Activated CD8-positive, alpha-beta memory T cell treated with anti-CD3 and anti-CD28 coated beads for 48 hours (primary cell): ENCODE measurements at regions not wholly inside any gene's neighbourhood (a gene's known extent, or its start where the extent isn't known, plus 50 kb on each side); places are given as distances from the start of the nearest gene placed in this dataset.
"Not testable (repeated sequence)": the region's sequence is repeated elsewhere in the genome, so short reads cannot be mapped to it uniquely, and the experiment has no call there.

Experiments used
- DNase-seq, 3 experiments: peaks; one replicate each; pipeline ENCODE4 v3.0.0-alpha.2; 2020; ENCODE audit warnings: low read depth in 2 of 3, low spot score in 2 of 3

- DNase-seq: no peak
Observed at GRCh38 chr12:59055204-59055860, 135.0 kb upstream of the LRIG3 start.

DNA sequence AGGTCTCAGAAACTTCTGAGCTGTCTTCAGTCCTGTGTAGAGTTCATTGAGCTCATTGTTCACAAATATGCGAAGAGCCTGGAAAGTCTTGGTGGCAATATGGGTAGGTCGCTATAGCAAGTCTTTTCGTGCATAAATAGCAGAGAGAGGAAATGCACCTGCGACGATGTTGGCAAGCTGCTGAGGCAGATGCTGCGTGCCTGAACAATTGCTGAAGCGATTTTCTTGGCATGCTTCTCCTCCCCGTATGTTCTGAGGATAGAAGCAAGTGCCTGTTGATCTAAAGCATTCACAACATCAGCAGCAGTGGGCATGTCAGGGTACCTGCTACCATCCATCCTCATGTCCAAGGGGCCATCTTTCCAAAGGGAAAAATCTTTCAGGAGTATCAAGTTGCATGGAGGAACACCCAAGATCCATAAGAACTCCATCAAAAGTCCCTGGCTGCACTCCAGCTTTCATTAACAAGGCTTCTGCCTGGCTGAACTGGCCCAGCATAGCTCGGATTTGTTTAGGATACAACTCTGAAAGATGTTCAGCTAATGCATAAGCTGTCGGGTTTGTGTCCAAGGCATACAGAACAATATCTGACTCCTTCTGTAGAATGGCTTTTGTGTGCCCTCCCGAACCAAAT, 133.1 kb upstream of the LRIG3 start:
- not testable (repeated sequence) for DNase-seq

DNA sequence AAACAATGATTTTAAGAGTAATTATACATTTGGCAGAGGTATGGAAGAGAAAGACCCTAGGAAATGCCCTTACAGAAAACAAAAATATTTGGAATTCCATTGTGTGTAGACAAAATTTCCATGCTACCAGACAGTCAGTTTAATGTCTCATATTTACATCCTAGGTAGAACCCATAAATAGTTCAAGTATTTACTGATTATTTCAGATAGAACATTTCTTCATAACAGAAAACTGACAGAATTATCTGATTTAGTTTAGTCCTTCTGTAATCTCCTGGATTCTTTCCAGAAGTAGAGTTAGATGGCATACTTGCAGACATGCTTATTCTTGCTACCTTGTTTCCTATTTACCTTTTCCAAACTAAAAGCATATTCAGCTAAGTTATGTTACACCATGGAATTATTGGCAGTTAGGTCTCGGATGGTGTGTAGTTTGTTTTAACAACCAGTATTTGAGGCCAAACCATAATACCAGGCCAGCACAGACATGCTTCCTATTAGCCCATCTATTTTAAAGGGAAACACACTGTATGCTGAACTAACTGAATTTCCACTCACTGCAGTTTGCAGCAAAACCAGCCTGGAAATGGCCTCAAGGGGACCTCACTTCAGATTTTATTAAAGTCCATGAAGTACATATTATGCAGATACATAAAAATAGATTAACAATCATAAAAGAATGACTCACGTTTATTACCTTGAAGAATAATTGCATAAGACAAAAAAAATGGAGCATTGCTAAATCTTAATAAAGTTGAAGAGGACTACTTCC, 126.6 kb upstream of the LRIG3 start:
- no peak for DNase-seq

- no peak for DNase-seq
Observed at GRCh38 chr12:59044791-59045190, 124.5 kb upstream of the LRIG3 start.

DNA sequence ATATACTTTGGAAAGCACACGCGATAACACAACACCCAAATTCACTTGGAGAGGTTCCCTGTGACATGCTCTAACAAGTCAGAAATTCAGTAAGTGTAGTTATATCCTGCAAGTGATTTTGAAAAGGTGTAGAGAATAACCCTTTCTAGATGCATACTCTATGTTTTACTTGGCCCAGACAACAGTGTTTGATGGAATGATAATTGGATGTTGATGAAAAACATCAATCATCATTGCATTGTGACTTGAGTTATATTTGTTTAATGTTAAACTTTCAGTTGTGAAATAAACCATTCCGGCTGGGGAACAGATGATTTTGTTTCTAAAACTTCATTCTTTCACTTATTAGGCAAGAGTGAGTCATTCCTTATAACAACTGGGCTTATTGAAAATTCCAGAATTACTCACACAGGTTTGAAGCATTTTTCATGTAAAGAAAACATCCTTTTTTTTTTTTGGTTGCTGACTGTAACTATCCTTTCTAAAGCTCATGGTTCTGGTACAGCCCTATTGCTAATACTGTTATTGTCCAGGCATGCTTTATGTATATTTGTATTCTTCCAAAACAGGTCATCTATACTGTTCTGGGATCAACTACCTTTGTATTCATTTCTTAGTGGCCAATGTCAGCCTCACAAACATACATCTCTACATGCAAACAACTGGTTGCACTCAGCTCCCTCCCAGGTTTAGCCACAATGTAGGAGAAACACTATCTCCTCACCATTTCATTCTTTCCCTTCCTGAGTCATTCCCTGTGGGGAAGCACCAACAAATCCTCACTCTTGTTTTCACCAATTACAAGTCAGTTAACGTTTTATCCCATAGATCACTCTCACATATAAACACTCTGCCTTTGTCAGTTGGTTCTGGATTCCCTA, 121.2 kb upstream of the LRIG3 start:
- DNase-seq: no peak

DNA sequence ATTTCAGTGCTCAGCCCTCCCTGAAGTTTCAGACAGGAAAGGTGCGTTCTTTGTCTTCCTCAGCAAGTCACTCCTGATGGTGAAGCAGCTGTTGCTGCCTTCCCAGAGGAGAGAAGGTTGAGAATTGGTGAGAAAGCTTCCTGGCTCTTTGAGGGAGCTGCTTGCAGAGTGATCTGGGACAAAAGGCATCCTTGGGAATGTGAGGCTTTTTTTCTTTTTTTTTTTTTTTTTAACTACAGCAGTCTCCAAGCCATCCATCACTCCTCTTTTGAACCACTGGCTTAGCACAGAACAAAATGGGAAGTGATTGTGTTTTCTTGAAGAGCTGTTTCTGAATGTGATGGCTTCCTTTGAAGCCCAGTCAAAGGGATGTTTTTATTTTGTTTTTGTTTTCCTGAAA, 120.4 kb upstream of the LRIG3 start:
- DNase-seq: no peak

GRCh38 chr12:59040043-59040442, 119.7 kb upstream of the LRIG3 start:
- no peak for DNase-seq

- no peak for DNase-seq
Observed at GRCh38 chr12:59039005-59039404, 118.7 kb upstream of the LRIG3 start.

DNA sequence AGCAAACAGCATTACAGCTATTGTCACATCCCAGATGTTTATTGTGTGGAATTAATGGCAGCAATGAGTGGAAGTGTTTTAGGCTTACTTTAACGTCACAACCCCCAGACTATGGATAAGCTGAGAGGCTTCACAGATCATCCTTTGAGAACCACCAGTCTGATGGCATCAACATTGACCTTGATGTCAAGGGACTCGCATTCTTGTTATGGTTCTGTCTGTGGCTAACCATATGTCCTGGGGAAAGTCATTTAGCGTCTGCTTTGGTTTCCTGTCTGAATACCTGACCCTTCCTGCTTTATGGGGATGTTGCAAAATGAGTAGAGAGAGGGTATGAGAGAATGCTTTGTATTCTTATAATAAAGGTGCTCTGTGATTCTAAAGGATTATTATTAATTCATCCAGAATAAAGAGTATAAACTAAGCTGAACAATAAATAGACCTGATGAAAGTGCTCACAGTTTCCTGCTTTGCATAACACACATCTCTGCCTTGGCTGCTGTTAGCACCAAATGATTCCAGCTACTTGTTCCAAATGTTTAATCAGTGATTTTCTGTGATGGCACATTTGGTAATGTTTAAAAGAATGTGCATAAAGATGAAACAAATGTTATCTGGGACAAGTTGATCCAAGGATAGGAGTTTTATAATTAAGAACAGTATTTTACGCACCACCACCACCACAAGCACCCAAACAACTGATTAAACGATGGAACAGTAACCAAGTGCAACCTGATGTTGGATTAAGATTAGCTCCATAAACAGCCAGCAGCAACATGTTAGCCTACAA, 116.9 kb upstream of the LRIG3 start:
- no peak for DNase-seq

DNA sequence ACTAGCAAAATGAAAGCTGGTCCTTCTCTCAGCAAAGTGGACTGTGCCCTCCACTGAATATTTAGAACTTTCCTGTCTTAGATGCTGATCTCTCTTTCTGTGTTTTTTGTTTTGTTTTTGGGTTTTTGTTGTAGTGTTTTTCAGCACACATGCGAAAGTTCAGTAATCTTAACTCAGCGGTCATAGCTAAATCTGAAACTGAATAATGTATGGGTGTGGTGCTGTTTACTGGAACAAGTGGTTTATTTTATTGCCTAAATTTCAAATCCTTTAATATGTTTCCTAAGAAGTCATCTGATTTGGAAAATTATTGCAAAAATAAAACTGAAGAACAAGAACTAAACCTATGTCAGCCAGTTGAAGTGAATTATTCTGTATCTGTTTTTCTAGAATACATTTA, 116.0 kb upstream of the LRIG3 start:
- DNase-seq: no peak

GRCh38 chr12:59031313-59031712, 111.0 kb upstream of the LRIG3 start:
- no peak for DNase-seq

- no peak for DNase-seq
Observed at GRCh38 chr12:59030415-59030814, 110.1 kb upstream of the LRIG3 start.

GRCh38 chr12:59027199-59027598, 106.9 kb upstream of the LRIG3 start:
- no peak for DNase-seq

- no peak for DNase-seq
Observed at GRCh38 chr12:59023861-59024424, 103.6 kb upstream of the LRIG3 start.

GRCh38 chr12:59020073-59020946, 100.0 kb upstream of the LRIG3 start:
- DNase-seq: no peak

- DNase-seq: no peak
Observed at GRCh38 chr12:59014885-59015284, 94.6 kb upstream of the LRIG3 start.

DNA sequence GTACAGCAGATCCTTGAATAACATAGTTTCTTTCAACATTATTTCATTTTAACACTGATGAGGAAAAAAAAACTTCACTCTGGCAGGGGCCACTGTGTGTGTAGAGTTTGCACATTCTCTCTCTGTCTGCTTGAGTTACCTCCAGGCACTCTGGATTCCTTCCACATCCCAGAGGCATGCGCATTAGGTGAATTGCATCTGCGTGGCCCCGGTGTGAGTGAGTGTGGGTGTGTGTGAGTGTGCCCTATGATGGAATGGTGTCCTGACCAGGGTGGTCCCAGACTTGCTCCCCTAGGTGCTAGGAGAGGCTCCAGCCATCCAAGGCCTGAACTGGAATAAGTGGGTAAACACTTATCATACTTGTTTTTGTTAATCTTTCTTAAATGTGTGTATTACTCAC, 90.6 kb upstream of the LRIG3 start:
- no peak for DNase-seq

GRCh38 chr12:59010118-59010517, 89.8 kb upstream of the LRIG3 start:
- DNase-seq: no peak

DNA sequence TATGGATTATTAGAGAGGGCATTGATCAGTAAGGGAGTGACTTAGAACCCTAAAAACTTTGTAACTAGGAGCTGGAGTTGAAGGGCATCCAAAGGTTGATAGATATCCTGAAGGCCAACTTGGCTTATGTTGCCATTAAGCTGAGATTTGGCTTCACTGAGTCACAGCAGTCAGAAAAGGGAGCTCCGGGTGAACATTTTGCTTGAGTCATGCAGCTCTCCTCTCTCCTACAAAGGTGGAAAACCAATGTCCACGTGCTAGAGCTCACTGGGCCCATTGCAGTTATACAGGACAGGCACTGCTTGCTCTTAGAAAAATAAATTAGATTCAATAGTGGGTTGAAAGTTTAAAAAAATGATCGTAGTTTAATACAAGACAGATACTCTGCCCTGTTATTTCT, 87.3 kb upstream of the LRIG3 start:
- no peak for DNase-seq
